CD4-positive, alpha-beta T cell treated with Interleukin-4 for 4 hours (primary cell): ENCODE measurements at regions not wholly inside any gene's neighbourhood (a gene's known extent, or its start where the extent isn't known, plus 50 kb on each side); places are given as distances from the start of the nearest gene placed in this dataset.
"Not testable (repeated sequence)": the region's sequence is repeated elsewhere in the genome, so short reads cannot be mapped to it uniquely, and the experiment has no call there.

Source experiments
- DNase-seq: peaks from one replicate; pipeline ENCODE4 v3.0.0-alpha.2; 2020

GRCh38 chr10:124159153-124159552 is 65.8 kb upstream of the CHST15 start:
- DNase-seq: no peak

GRCh38 chr10:124158592-124158991 is 65.2 kb upstream of the CHST15 start:
- no peak for DNase-seq

- DNase-seq: no peak
Measured at GRCh38 chr10:124157271-124157681, 63.9 kb upstream of the CHST15 start.

- DNase-seq: no peak
Measured at GRCh38 chr10:124156524-124157260, 63.3 kb upstream of the CHST15 start.

GRCh38 chr10:124155781-124156435 is 62.5 kb upstream of the CHST15 start:
- DNase-seq: no peak

GRCh38 chr10:124153023-124153826 is 59.8 kb upstream of the CHST15 start:
- DNase-seq: peak; percentile 41

GRCh38 chr10:124152139-124153022 is 59.0 kb upstream of the CHST15 start:
- DNase-seq: no peak

GRCh38 chr10:124151466-124152095 is 58.2 kb upstream of the CHST15 start:
- DNase-seq: no peak

GRCh38 chr10:124150807-124151417 is 57.5 kb upstream of the CHST15 start:
- no peak for DNase-seq

- no peak for DNase-seq
Measured at GRCh38 chr10:124150189-124150806, 56.9 kb upstream of the CHST15 start.

- DNase-seq: no peak
Measured at GRCh38 chr10:124149189-124150042, 56.0 kb upstream of the CHST15 start.

GRCh38 chr10:124148509-124149188 is 55.3 kb upstream of the CHST15 start:
- DNase-seq: not testable (repeated sequence)

- DNase-seq: no peak
Measured at GRCh38 chr10:124146483-124146882, 53.1 kb upstream of the CHST15 start.

- DNase-seq: peak; percentile 10
Measured at GRCh38 chr10:124145109-124145870, 51.9 kb upstream of the CHST15 start.

- no peak for DNase-seq
Measured at GRCh38 chr10:124144536-124144935, 51.1 kb upstream of the CHST15 start.

- no peak for DNase-seq
Measured at GRCh38 chr10:124143721-124144120, 50.3 kb upstream of the CHST15 start.
